GM12878 (cell line): ENCODE measurements at regions not wholly inside any gene's neighbourhood (a gene's known extent, or its start where the extent isn't known, plus 50 kb on each side); places are given as distances from the start of the nearest gene placed in this dataset.
"Not testable (repeated sequence)": the region's sequence is repeated elsewhere in the genome, so short reads cannot be mapped to it uniquely, and the experiment has no call there.

Experiments
- ATAC-seq: fragments of 200-7000 bp; cut with Tn5 transposase; 3 replicates; pipeline ENCODE4 v1.9.1; 2020; ENCODE audit warnings: mild to moderate bottlenecking, moderate library complexity
- BruUV-seq: library from RNA; stranded (reverse); fragments of 400-500 nt; replicated peaks from 2 replicates; lab custom pipeline; 2021; lab: Mats Ljungman, UMichigan
- CTCF ChIA-PET: fragments of 300-600 bp; sonication (Branson Sonifier 250); formaldehyde crosslinking; extraction: SDS; loops from one replicate; lab custom pipeline; 2021; ENCODE audit warnings: inconsistent platforms; lab: Yijun Ruan, JAX
- POLR2A ChIA-PET: fragments of 350-600 bp; formaldehyde crosslinking; extraction: SDS; loops from one replicate; lab custom pipeline; 2021; ENCODE audit warnings: inconsistent platforms; lab: Charles Lee
- RAD21 ChIA-PET: fragments of 300-600 bp; sonication (Branson Sonifier 250); formaldehyde crosslinking; loops from one replicate; lab custom pipeline; 2023; ENCODE audit warnings: antibody characterized with exemption; ENCODE audit not compliant: unreplicated experiment; lab: Charles Lee
- SMC1A ChIA-PET: fragments of 300-600 bp; sonication (Branson Sonifier 250); formaldehyde crosslinking; loops from one replicate; lab custom pipeline; 2023; ENCODE audit not compliant: unreplicated experiment, uncharacterized antibody; lab: Charles Lee
- DNase-seq: peaks from one replicate; pipeline ENCODE4 v3.0.0-alpha.2; 2011; ENCODE audit warnings: low read depth, low spot score
- FAIRE-seq: peaks from 3 replicates; lab custom pipeline; 2011; peaks lifted over from hg19 to GRCh38; lab: Jason Lieb, UNC
- H2AFZ ChIP-seq: 2 replicates; pipeline ENCODE4 v1.6.0; 2011; ENCODE audit warnings: low read depth, low read length, control low read depth; ENCODE audit not compliant: control insufficient read depth
- H3K27ac ChIP-seq: 2 replicates; pipeline ENCODE4 v1.5.1; 2011; ENCODE audit warnings: control low read depth; ENCODE audit not compliant: control insufficient read depth, insufficient read depth
- H3K27me3 ChIP-seq, 2 experiments: replicated peaks in 1 of 2; 2 replicates each; pipeline versions ENCODE4 v1.6.0 to v1.6.1; 2011; ENCODE audit warnings: low read length in 1 of 2; ENCODE audit not compliant: control insufficient read depth in 2 of 2, insufficient read depth in 2 of 2
- H3K36me3 ChIP-seq, 2 experiments: 2 replicates each; pipeline ENCODE4 v1.5.1; 2011; ENCODE audit warnings: low read length in 1 of 2; ENCODE audit not compliant: control insufficient read depth in 2 of 2, insufficient read depth in 2 of 2
- H3K4me1 ChIP-seq: 2 replicates; pipeline ENCODE4 v1.6.1; 2011; ENCODE audit warnings: mild to moderate bottlenecking, low read length, moderate library complexity, mixed read lengths; ENCODE audit not compliant: control insufficient read depth, insufficient read depth
- H3K4me2 ChIP-seq: 2 replicates; pipeline ENCODE4 v1.6.0; 2011; ENCODE audit warnings: control low read depth; ENCODE audit not compliant: control insufficient read depth, insufficient read depth
- H3K4me3 ChIP-seq: fragments of 200-600 bp; sonication (generic); 2 replicates; pipeline ENCODE4 v1.5.1; 2016
- H3K79me2 ChIP-seq: 2 replicates; pipeline ENCODE4 v1.6.0; 2011; ENCODE audit warnings: low read length; ENCODE audit not compliant: control insufficient read depth, insufficient read depth
- H3K9ac ChIP-seq: 2 replicates; pipeline ENCODE4 v1.8.0; 2011; ENCODE audit warnings: low read length, control low read depth, mixed read lengths; ENCODE audit not compliant: control insufficient read depth, insufficient read depth
- H3K9me3 ChIP-seq: replicated peaks from 3 replicates; pipeline ENCODE4 v1.5.1; 2011; ENCODE audit warnings: mild to moderate bottlenecking, low read length; ENCODE audit not compliant: control insufficient read depth, insufficient read depth
- H4K20me1 ChIP-seq: 2 replicates; pipeline ENCODE4 v1.6.0; 2011; ENCODE audit not compliant: control insufficient read depth, insufficient read depth
- WGBS: methylation state at CpG from one replicate; pipeline ENCODE4 v1.1.6; 2016; ENCODE audit warnings: low lambda C conversion rate; ENCODE audit not compliant: insufficient replicate concordance, insufficient coverage; ENCODE audit errors: missing lambda C conversion rate; 5-methylcytosine and 5-hydroxymethylcytosine counted together
- in situ Hi-C: fragments of 300-500 bp; cut with MboI; formaldehyde crosslinking; loops from 9 replicates; pipeline ENCODE4 v1.14.3; 2018; ENCODE audit warnings: mixed read lengths
- intact Hi-C: fragments of 100-400 bp; cut with micrococcal nuclease; formaldehyde crosslinking; loops from one replicate; pipeline ENCODE4 v1.14.2; 2022; ENCODE audit not compliant: unreplicated experiment

GRCh38 chr5:99410386-99410785 is 481.6 kb upstream of the CHD1 start:
- H3K79me2 ChIP-seq, H3K36me3 ChIP-seq, H3K4me2 ChIP-seq, SMC1A ChIA-PET, DNase-seq, H4K20me1 ChIP-seq, intact Hi-C loops, H3K27me3 ChIP-seq, POLR2A ChIA-PET, FAIRE-seq, H3K9ac ChIP-seq, CTCF ChIA-PET, RAD21 ChIA-PET, H2AFZ ChIP-seq, H3K27ac ChIP-seq, H3K9me3 ChIP-seq, H3K4me1 ChIP-seq, ATAC-seq, H3K4me3 ChIP-seq, in situ Hi-C loops, BruUV-seq: not testable (repeated sequence)
- 100% methylated on average over 16 of the region's 30 CpGs for WGBS

GRCh38 chr5:99404764-99405302 is 476.0 kb upstream of the CHD1 start:
- H3K4me2 ChIP-seq, H4K20me1 ChIP-seq, H3K9me3 ChIP-seq, FAIRE-seq, POLR2A ChIA-PET, H3K9ac ChIP-seq, H3K27me3 ChIP-seq, SMC1A ChIA-PET, BruUV-seq, DNase-seq, H3K79me2 ChIP-seq, CTCF ChIA-PET, H3K36me3 ChIP-seq, RAD21 ChIA-PET, H3K4me1 ChIP-seq, intact Hi-C loops, ATAC-seq, H3K27ac ChIP-seq, in situ Hi-C loops, H2AFZ ChIP-seq, H3K4me3 ChIP-seq: not testable (repeated sequence)
- 63% methylated on average over 3 of the region's 3 CpGs for WGBS

- H3K4me3 ChIP-seq, H3K36me3 ChIP-seq, in situ Hi-C loops, BruUV-seq, POLR2A ChIA-PET, FAIRE-seq, H3K4me2 ChIP-seq, H3K4me1 ChIP-seq, intact Hi-C loops, SMC1A ChIA-PET, H3K9me3 ChIP-seq, H3K9ac ChIP-seq, CTCF ChIA-PET, H3K27me3 ChIP-seq, DNase-seq, ATAC-seq, H3K27ac ChIP-seq, H3K79me2 ChIP-seq, H4K20me1 ChIP-seq, RAD21 ChIA-PET, H2AFZ ChIP-seq: not testable (repeated sequence)
- 85% methylated on average over 1 of the region's 1 CpG for WGBS
Measured at GRCh38 chr5:99400571-99400970, 471.8 kb upstream of the CHD1 start.
